GM12878 (cell line): ENCODE measurements at regions not wholly inside any gene's neighbourhood (a gene's known extent, or its start where the extent isn't known, plus 50 kb on each side); places are given as distances from the start of the nearest gene placed in this dataset.

ENCODE experiments used
- ATAC-seq: fragments of 200-7000 bp; cut with Tn5 transposase; 3 replicates; pipeline ENCODE4 v1.9.1; 2020; ENCODE audit warnings: mild to moderate bottlenecking, moderate library complexity
- BruUV-seq: library from RNA; stranded (reverse); fragments of 400-500 nt; replicated peaks from 2 replicates; lab custom pipeline; 2021; lab: Mats Ljungman, UMichigan
- CTCF ChIA-PET: fragments of 300-600 bp; sonication (Branson Sonifier 250); formaldehyde crosslinking; extraction: SDS; loops from one replicate; lab custom pipeline; 2021; ENCODE audit warnings: inconsistent platforms; lab: Yijun Ruan, JAX
- POLR2A ChIA-PET: fragments of 350-600 bp; formaldehyde crosslinking; extraction: SDS; loops from one replicate; lab custom pipeline; 2021; ENCODE audit warnings: inconsistent platforms; lab: Charles Lee
- RAD21 ChIA-PET: fragments of 300-600 bp; sonication (Branson Sonifier 250); formaldehyde crosslinking; loops from one replicate; lab custom pipeline; 2023; ENCODE audit warnings: antibody characterized with exemption; ENCODE audit not compliant: unreplicated experiment; lab: Charles Lee
- SMC1A ChIA-PET: fragments of 300-600 bp; sonication (Branson Sonifier 250); formaldehyde crosslinking; loops from one replicate; lab custom pipeline; 2023; ENCODE audit not compliant: unreplicated experiment, uncharacterized antibody; lab: Charles Lee
- DNase-seq: peaks from one replicate; pipeline ENCODE4 v3.0.0-alpha.2; 2011; ENCODE audit warnings: low read depth, low spot score
- FAIRE-seq: peaks from 3 replicates; lab custom pipeline; 2011; peaks lifted over from hg19 to GRCh38; lab: Jason Lieb, UNC
- H2AFZ ChIP-seq: 2 replicates; pipeline ENCODE4 v1.6.0; 2011; ENCODE audit warnings: low read depth, low read length, control low read depth; ENCODE audit not compliant: control insufficient read depth
- H3K27ac ChIP-seq: 2 replicates; pipeline ENCODE4 v1.5.1; 2011; ENCODE audit warnings: control low read depth; ENCODE audit not compliant: control insufficient read depth, insufficient read depth
- H3K27me3 ChIP-seq, 2 experiments: replicated peaks in 1 of 2; 2 replicates each; pipeline versions ENCODE4 v1.6.0 to v1.6.1; 2011; ENCODE audit warnings: low read length in 1 of 2; ENCODE audit not compliant: control insufficient read depth in 2 of 2, insufficient read depth in 2 of 2
- H3K36me3 ChIP-seq, 2 experiments: 2 replicates each; pipeline ENCODE4 v1.5.1; 2011; ENCODE audit warnings: low read length in 1 of 2; ENCODE audit not compliant: control insufficient read depth in 2 of 2, insufficient read depth in 2 of 2
- H3K4me1 ChIP-seq: 2 replicates; pipeline ENCODE4 v1.6.1; 2011; ENCODE audit warnings: mild to moderate bottlenecking, low read length, moderate library complexity, mixed read lengths; ENCODE audit not compliant: control insufficient read depth, insufficient read depth
- H3K4me2 ChIP-seq: 2 replicates; pipeline ENCODE4 v1.6.0; 2011; ENCODE audit warnings: control low read depth; ENCODE audit not compliant: control insufficient read depth, insufficient read depth
- H3K4me3 ChIP-seq: fragments of 200-600 bp; sonication (generic); 2 replicates; pipeline ENCODE4 v1.5.1; 2016
- H3K79me2 ChIP-seq: 2 replicates; pipeline ENCODE4 v1.6.0; 2011; ENCODE audit warnings: low read length; ENCODE audit not compliant: control insufficient read depth, insufficient read depth
- H3K9ac ChIP-seq: 2 replicates; pipeline ENCODE4 v1.8.0; 2011; ENCODE audit warnings: low read length, control low read depth, mixed read lengths; ENCODE audit not compliant: control insufficient read depth, insufficient read depth
- H3K9me3 ChIP-seq: replicated peaks from 3 replicates; pipeline ENCODE4 v1.5.1; 2011; ENCODE audit warnings: mild to moderate bottlenecking, low read length; ENCODE audit not compliant: control insufficient read depth, insufficient read depth
- H4K20me1 ChIP-seq: 2 replicates; pipeline ENCODE4 v1.6.0; 2011; ENCODE audit not compliant: control insufficient read depth, insufficient read depth
- ATF3 ChIP-seq: IDR thresholded peaks from 2 replicates; pipeline ENCODE4 v1.6.1; 2011; ENCODE audit warnings: low read depth, mild to moderate bottlenecking, low read length, moderate library complexity, borderline replicate concordance; ENCODE audit errors: extremely low read depth
- ATF7 ChIP-seq: fragments of 450-650 bp; IDR thresholded peaks from 2 replicates; pipeline ENCODE4 v1.6.1; 2016; ENCODE audit warnings: low read depth, mild to moderate bottlenecking
- BMI1 ChIP-seq: fragments of 450-650 bp; IDR thresholded peaks from 2 replicates; pipeline ENCODE4 v1.6.1; 2016; ENCODE audit warnings: mild to moderate bottlenecking, moderate library complexity, borderline replicate concordance
- CBX3 ChIP-seq: fragments of 200-600 bp; sonication (generic); IDR thresholded peaks from 2 replicates; pipeline ENCODE4 v1.6.1; 2016; ENCODE audit warnings: low read depth, borderline replicate concordance
- CEBPB ChIP-seq, 2 experiments: fragments of 150-350 bp in 1 of 2; IDR thresholded peaks; 2 replicates each; pipeline ENCODE4 v1.6.1; 2012 to 2014; ENCODE audit warnings: low read depth in 2 of 2, low read length in 2 of 2, borderline replicate concordance in 1 of 2, inconsistent platforms in 1 of 2
- CREB1 ChIP-seq: IDR thresholded peaks from 2 replicates; pipeline ENCODE4 v1.6.1; 2012; ENCODE audit warnings: low read depth, mild to moderate bottlenecking, inconsistent platforms
- DPF2 ChIP-seq: fragments of 450-650 bp; IDR thresholded peaks from 2 replicates; pipeline ENCODE4 v1.6.1; 2017; ENCODE audit warnings: mild to moderate bottlenecking
- EP300 ChIP-seq, 2 experiments: fragments of 150-350 bp in 1 of 2; IDR thresholded peaks; 2 replicates each; pipeline ENCODE4 v1.6.1; 2011 to 2012; ENCODE audit warnings: low read depth in 2 of 2, low read length in 2 of 2, borderline replicate concordance in 1 of 2, improper control_type of control experiment in 1 of 2, inconsistent platforms in 1 of 2; ENCODE audit not compliant: control insufficient read depth in 1 of 2
- EZH2 ChIP-seq: IDR thresholded peaks from 2 replicates; pipeline ENCODE4 v1.6.1; 2012; ENCODE audit warnings: low read depth, mild to moderate bottlenecking, control low read depth, inconsistent platforms, low read length, borderline replicate concordance; ENCODE audit not compliant: control insufficient read depth
- FOXM1 ChIP-seq: IDR thresholded peaks from 2 replicates; pipeline ENCODE4 v1.6.1; 2012; ENCODE audit warnings: low read depth, mild to moderate bottlenecking, inconsistent platforms, low read length, moderate library complexity
- JUNB ChIP-seq: IDR thresholded peaks from 2 replicates; pipeline ENCODE4 v1.6.1; 2016; ENCODE audit warnings: antibody characterized with exemption, mild to moderate bottlenecking
- KDM1A ChIP-seq: fragments of 200-600 bp; sonication (generic); IDR thresholded peaks from 2 replicates; pipeline ENCODE4 v1.6.1; 2016; ENCODE audit warnings: borderline replicate concordance
- LARP7 ChIP-seq: fragments of 450-650 bp; IDR thresholded peaks from 2 replicates; pipeline ENCODE4 v1.6.1; 2017; ENCODE audit warnings: mild to moderate bottlenecking
- MAX ChIP-seq: IDR thresholded peaks from 2 replicates; pipeline ENCODE4 v1.6.1; 2012; ENCODE audit warnings: low read depth, low read length, improper control_type of control experiment
- NBN ChIP-seq: fragments of 450-650 bp; IDR thresholded peaks from 2 replicates; pipeline ENCODE4 v1.6.1; 2016
- RAD21 ChIP-seq: IDR thresholded peaks from 2 replicates; pipeline ENCODE4 v1.6.1; 2011; ENCODE audit warnings: mild to moderate bottlenecking, low read depth, low read length, moderate library complexity; ENCODE audit not compliant: insufficient read depth
- RAD51 ChIP-seq: fragments of 450-650 bp; IDR thresholded peaks from 2 replicates; pipeline ENCODE4 v1.6.1; 2016; ENCODE audit warnings: moderate library complexity, mild to moderate bottlenecking, inconsistent platforms
- TBL1XR1 ChIP-seq: IDR thresholded peaks from 2 replicates; pipeline ENCODE4 v1.6.1; 2012; ENCODE audit warnings: low read depth, low read length, improper control_type of control experiment
- TCF3 ChIP-seq: IDR thresholded peaks from 2 replicates; pipeline ENCODE4 v1.6.1; 2012; ENCODE audit warnings: low read depth, mild to moderate bottlenecking, low read length, borderline replicate concordance; ENCODE audit not compliant: insufficient read depth
- WGBS: methylation state at CpG from one replicate; pipeline ENCODE4 v1.1.6; 2016; ENCODE audit warnings: low lambda C conversion rate; ENCODE audit not compliant: insufficient replicate concordance, insufficient coverage; ENCODE audit errors: missing lambda C conversion rate; 5-methylcytosine and 5-hydroxymethylcytosine counted together
- in situ Hi-C: fragments of 300-500 bp; cut with MboI; formaldehyde crosslinking; loops from 9 replicates; pipeline ENCODE4 v1.14.3; 2018; ENCODE audit warnings: mixed read lengths
- intact Hi-C: fragments of 100-400 bp; cut with micrococcal nuclease; formaldehyde crosslinking; loops from one replicate; pipeline ENCODE4 v1.14.2; 2022; ENCODE audit not compliant: unreplicated experiment

GRCh38 chr5:99973779-99974178 lies 561.4 kb upstream of the FAM174A start:
- ATAC-seq (no peak), FAIRE-seq (no peak), DNase-seq (no peak)
- WGBS: 47% methylated on average over 4 of the region's 4 CpGs
- H3K4me2 ChIP-seq: no peak overlapping the region
- intact Hi-C loops (no loop called here), in situ Hi-C loops (no loop called here)
- ChIA-PET CTCF (interaction anchor here (1.6 kb wide), 1 partner anchor 12 kb away, joined by 4 read pairs; no protein-coding TSS in a partner anchor), SMC1A (no interaction called here), POLR2A (no interaction called here), RAD21 (no interaction called here)
- TF ChIP-seq MAX (no peak), RAD51 (no peak), CREB1 (no peak), BMI1 (no peak), JUNB (no peak), TBL1XR1 (no peak), EP300 (IDR thresholded peaks at IDR 0.05; ENCODE audit: borderline replicate concordance in 1 of 2, control insufficient read depth in 1 of 2, low read depth in 2 of 2, low read length in 2 of 2) (no peak), NBN (no peak), RAD21 (no peak), LARP7 (no peak), ATF3 (no peak), FOXM1 (no peak), CEBPB (IDR thresholded peaks at IDR 0.05; ENCODE audit: borderline replicate concordance in 1 of 2, low read depth in 2 of 2, low read length in 2 of 2) (no peak), TCF3 (no peak), DPF2 (no peak), EZH2 (no peak), KDM1A (no peak), CBX3 (no peak), ATF7 (no peak)
- H3K4me1 ChIP-seq: no peaks in the 10 kb centered on the region
- no TSS peak for BruUV-seq
- H4K20me1 ChIP-seq: no peaks in the 10 kb centered on the region
- no peaks in the 10 kb centered on the region for H3K36me3 ChIP-seq
- no peaks in the 10 kb centered on the region for H3K9me3 ChIP-seq
- no peaks in the 10 kb centered on the region for H3K27me3 ChIP-seq
- H3K4me3 ChIP-seq: no peak overlapping the region
- H3K9ac ChIP-seq: no peak overlapping the region
- no peak overlapping the region for H3K27ac ChIP-seq
- H3K79me2 ChIP-seq: no peaks in the 10 kb centered on the region
- no peak overlapping the region for H2AFZ ChIP-seq
